Heart right ventricle (tissue), 16 donors: ENCODE measurements at regions not wholly inside any gene's neighbourhood (a gene's known extent, or its start where the extent isn't known, plus 50 kb on each side); places are given as distances from the start of the nearest gene placed in this dataset.
A peak's percentile ranks its signal among the peaks of the same experiment; 100 is the strongest.

Experiments used
- ATAC-seq, 8 donors: fragments of 200-7000 bp; cut with Tn5 transposase; one replicate each; pipeline ENCODE4 v1.9.1; 2020; ENCODE audit warnings: mild to moderate bottlenecking in 8 of 8, moderate library complexity in 8 of 8, moderate number of reproducible peaks in 1 of 8
- DNase-seq, 2 donors: peaks; one replicate each; pipeline ENCODE4 v3.0.0-alpha.2; 2020
- H3K27ac ChIP-seq, 10 donors: fragments of 200-600 bp; sonication (generic) in 2 of 10; one replicate each; pipeline versions ENCODE4 v1.5.0 to v1.8.0; 2020 to 2022; ENCODE audit warnings: mild to moderate bottlenecking in 3 of 10
- H3K27me3 ChIP-seq, 7 donors: fragments of 200-600 bp; one replicate each; pipeline ENCODE4 v1.8.0; 2021 to 2022; ENCODE audit warnings: mild to moderate bottlenecking in 2 of 7
- H3K36me3 ChIP-seq, 9 donors: fragments of 200-600 bp; sonication (generic) in 1 of 9; one replicate each; pipeline versions ENCODE4 v1.5.0 to v1.8.0; 2020 to 2022; ENCODE audit warnings: mild to moderate bottlenecking in 2 of 9
- H3K4me1 ChIP-seq, 9 donors: fragments of 200-600 bp; sonication (generic) in 1 of 9; one replicate each; pipeline versions ENCODE4 v1.5.0 to v1.8.0; 2020 to 2022; ENCODE audit warnings: mild to moderate bottlenecking in 4 of 9
- H3K4me3 ChIP-seq, 10 donors: fragments of 200-600 bp; sonication (generic) in 2 of 10; one replicate each; pipeline versions ENCODE4 v1.5.0 to v1.8.0; 2020 to 2022; ENCODE audit warnings: mild to moderate bottlenecking in 7 of 10, moderate library complexity in 2 of 10
- H3K9me3 ChIP-seq, 11 donors: fragments of 200-600 bp in 10 of 11; sonication (generic) in 2 of 11; one replicate each; pipeline versions ENCODE4 v1.5.0 to v1.8.0; 2013 to 2022; ENCODE audit warnings: mild to moderate bottlenecking in 2 of 11, control low read depth in 1 of 11, moderate library complexity in 1 of 11
- CTCF ChIP-seq, 9 donors: fragments of 200-600 bp; sonication (generic) in 2 of 9; IDR thresholded peaks; one replicate each; pipeline versions ENCODE4 v1.5.0 to v1.8.0; 2021 to 2022; ENCODE audit warnings: antibody characterized with exemption in 9 of 9, mild to moderate bottlenecking in 5 of 9, moderate library complexity in 1 of 9
- WGBS, 2 donors: extraction: QIAGEN DNeasy Blood & Tissue Kit; methylation state at CpG; one replicate each; pipeline ENCODE4 v1.1.7; 2013; ENCODE audit warnings: inconsistent platforms in 1 of 2; 5-methylcytosine and 5-hydroxymethylcytosine counted together
- intact Hi-C, 10 donors: fragments of 100-400 bp; cut with DNase I; formaldehyde crosslinking; loops; one replicate each; pipeline versions ENCODE4 v1.11.1 to v1.14.2; 2022
- donor health status: Arrhythmogenic right ventricular cardiomyopathy.
- donor health status: ischemic (EF 13 %, LVEDD 7.1; RV severe dilation, severe dysfunction).
- donor health status: healthy with polysubstance abuse.
- donor health status: DM: no; HTN: yes; CAD: no.
- donor health status: DM: no; HTN: no; CAD: no.
- donor health status: ischemic (EF 25% LVEDD 6.9; RV normal size, moderate dysfunction).
- donor health status: ischemic (EF 25% LVEDD 5.7; RV mildly dilated, moderate dysfunction).
- donor health status: healthy.
- donor health status: DM: yes; HTN: yes; CAD: no.
- donor health status: Ischemic cardiomyopathy.
- donor health status: ischemic (EF 35%, LVEDD 5.7; RV mildly dilated, moderate dysfunction).
- donor health status: nonischemic (EF 11% LVEDD 7.7; RV severe dilation, severe dysfunction).
- donor health status: DM: yes; HTN: yes; CAD: no.
- donor health status: PGD.
- donor health status: ischemic (EF 29% LVEDD 5.4; RV normal size, mild dysfunction).
- donor health status: nonischemic (EF 23%, LVEDD 6.1; RV moderate dilation, normal function).

- ATAC-seq, result no peak
- Histone ChIP-seq H3K4me1 (peaks cover 0 to 16% (median 0%) of the 10 kb centered on the region in 9 donors), H3K27me3 (no peaks in the 10 kb centered on the region), H3K4me3 (no peak overlapping the region), H3K36me3 (no peaks in the 10 kb centered on the region), H3K27ac (no peak overlapping the region), H3K9me3 (peaks cover 0 to 27% (median 7%) of the 10 kb centered on the region in 11 donors)
- WGBS, 2 donors, result 89 to 91% methylated on average over 10 of the region's 10 CpGs
- intact Hi-C loops, result no loop called here
- no peak for DNase-seq
- TF ChIP-seq CTCF (IDR thresholded peaks at IDR 0.05), result no peak
Measured at GRCh38 chr2:236986524-236987330, 99.0 kb upstream of the COPS8 start.

DNA sequence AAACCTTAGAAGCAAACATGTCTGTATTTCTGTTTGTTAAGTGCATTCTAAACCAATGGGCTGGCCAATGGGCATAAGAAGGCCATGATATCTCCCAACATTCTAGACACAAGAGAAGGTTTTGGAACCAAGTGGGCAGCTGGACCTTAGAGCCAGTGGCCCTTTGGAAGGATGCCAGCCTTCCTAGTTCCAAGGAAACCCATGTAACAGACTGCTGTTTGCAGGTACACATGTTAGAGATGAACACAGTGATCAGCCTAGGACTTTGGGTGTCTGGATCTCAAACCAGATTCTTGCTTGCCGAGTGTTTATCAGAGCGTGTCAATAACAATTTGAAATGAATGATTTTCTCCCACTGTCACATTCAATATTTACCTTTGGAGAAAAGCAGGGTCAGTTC, 97.5 kb upstream of the COPS8 start:
- Histone ChIP-seq H3K4me1 (peaks cover 0 to 16% (median 0%) of the 10 kb centered on the region in 9 donors), H3K27me3 (peaks cover 0 to 6% (median 0%) of the 10 kb centered on the region in 7 donors), H3K4me3 (no peak overlapping the region), H3K36me3 (no peaks in the 10 kb centered on the region), H3K27ac (peak overlapping the region in 6 of 10 donors; percentile 19 to 65 (median 45)), H3K9me3 (peaks cover 0 to 13% (median 1%) of the 10 kb centered on the region in 11 donors)
- WGBS, 2 donors, result 89 to 91% methylated on average over 2 of the region's 2 CpGs
- intact Hi-C loops, result no loop called here
- no peak for DNase-seq
- ATAC-seq, result no peak
- no peak for TF ChIP-seq CTCF (IDR thresholded peaks at IDR 0.05)

DNA sequence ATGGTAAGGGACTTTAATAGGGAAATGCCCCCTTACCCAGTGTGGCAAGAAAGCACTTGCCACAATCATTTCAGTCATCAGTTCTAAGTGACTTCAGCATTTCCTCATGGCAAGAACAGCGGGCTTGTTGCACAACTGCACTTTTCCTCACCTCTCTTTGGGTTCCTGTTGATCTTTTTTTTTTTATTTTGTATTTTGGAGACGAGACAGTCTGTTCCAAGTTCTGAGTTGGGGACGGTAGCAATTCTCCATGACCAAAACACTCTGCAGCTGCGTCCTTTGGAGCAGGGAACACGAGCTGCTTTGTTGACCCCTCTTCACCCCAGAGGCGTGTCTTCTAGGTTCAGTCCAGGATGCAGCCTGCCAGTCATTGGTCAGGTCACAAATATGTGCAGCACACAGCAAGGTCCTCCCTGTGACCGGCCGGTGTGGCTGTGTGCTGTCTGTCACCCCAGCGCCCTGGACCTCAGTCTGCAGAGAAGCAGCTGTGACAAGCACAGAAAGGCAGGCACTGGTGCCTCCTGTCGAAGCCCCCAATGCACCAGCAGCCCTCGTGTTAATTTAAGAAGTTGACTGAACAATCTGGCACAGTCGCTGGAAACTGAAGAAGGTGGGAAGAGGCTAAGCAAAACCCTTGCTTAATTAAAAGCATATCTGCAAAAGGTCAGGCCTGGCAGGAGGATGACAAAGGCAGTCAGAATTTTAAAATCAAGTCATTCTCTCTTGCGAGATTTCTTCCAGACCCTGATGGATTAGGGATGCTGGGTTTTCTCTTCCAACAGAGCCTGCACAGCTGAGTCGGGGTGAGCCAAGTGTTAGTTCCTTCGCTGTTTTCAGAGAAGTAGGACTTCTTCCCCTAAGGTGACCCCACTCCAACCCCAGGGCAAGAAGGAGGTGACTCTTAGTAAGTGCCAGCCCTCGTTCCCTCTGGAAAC, 96.7 kb upstream of the COPS8 start:
- 49 to 51% methylated on average over 16 of the region's 16 CpGs for WGBS, 2 donors
- ATAC-seq, result peak; percentile 70 to 93 (median 86)
- no peak overlapping the region for H3K4me3 ChIP-seq

More for the DNA sequence above, 96.7 kb upstream of the COPS8 start:
- Histone ChIP-seq H3K27ac (peak overlapping the region in 9 of 10 donors; percentile 19 to 65 (median 44)), H3K27me3 (peaks cover 0 to 6% (median 0%) of the 10 kb centered on the region in 7 donors), H3K4me1 (peaks cover 0 to 16% (median 0%) of the 10 kb centered on the region in 9 donors), H3K36me3 (no peaks in the 10 kb centered on the region), H3K9me3 (peaks cover 0 to 6% (median 0%) of the 10 kb centered on the region in 11 donors)
- peak; percentile 36 to 61 for DNase-seq
- peak in 1 of 9 donors; percentile 9 for TF ChIP-seq CTCF (IDR thresholded peaks at IDR 0.05)
- intact Hi-C loops, result no loop called here
